HL-60/S4 treated with retinoic acid at 250 ng/mL for 4 days and 3 days (cell line): ENCODE measurements at regions not wholly inside any gene's neighbourhood (a gene's known extent, or its start where the extent isn't known, plus 50 kb on each side); places are given as distances from the start of the nearest gene placed in this dataset.

ENCODE experiments used
- in situ Hi-C: fragments of 300-500 bp; cut with MboI; formaldehyde crosslinking; loops from 2 replicates; pipeline ENCODE4 v1.7.0; 2022; ENCODE audit warnings: low sequenced_read_pairs

- in situ Hi-C loops: loop anchor here (25.0 kb wide), 1 partner anchor 425 kb away; no protein-coding TSS in a partner anchor
Observed at GRCh38 chr10:71912431-71912830, 51.8 kb upstream of the CHST3 start.

DNA sequence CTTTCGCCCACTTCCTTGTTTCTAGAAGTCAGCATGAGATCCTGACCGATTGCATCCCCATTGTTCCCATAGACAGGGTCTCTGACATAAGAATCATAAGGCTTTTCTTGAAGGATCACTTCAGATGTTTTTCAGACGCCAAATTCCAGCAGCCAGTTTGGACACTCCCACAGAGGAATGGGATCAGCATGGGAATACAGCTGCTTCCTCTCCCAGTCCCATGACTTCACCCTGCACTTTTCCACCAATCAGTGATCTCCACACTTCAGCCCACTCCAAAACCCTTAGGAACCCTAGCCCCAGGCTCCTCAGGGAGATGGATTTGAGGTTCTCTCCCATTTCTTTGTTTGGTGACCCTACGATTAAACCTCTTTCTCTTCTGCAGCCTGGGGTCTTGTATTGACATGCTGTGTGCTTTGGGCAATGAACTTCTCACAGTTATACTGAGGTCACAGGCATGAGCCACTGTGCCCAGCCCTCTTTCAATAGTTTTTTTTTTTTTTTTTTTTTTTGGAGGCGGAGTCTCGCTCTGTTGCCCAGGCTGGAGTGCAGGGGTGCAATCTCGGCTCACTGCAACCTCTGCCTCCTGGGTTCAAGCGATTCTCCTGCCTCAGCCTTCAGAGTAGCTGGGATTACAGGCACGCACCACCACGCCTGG, 52.8 kb upstream of the CHST3 start:
- in situ Hi-C loops: loop anchor here (25.0 kb wide), 1 partner anchor 426 kb away; no protein-coding TSS in a partner anchor

- in situ Hi-C loops: loop anchor here (25.0 kb wide), 1 partner anchor 428 kb away; no protein-coding TSS in a partner anchor
Observed at GRCh38 chr10:71909399-71910083, 54.7 kb upstream of the CHST3 start.

- in situ Hi-C loops: loop anchor here (25.0 kb wide), 1 partner anchor 428 kb away; no protein-coding TSS in a partner anchor
Observed at GRCh38 chr10:71908998-71909397, 55.2 kb upstream of the CHST3 start.

DNA sequence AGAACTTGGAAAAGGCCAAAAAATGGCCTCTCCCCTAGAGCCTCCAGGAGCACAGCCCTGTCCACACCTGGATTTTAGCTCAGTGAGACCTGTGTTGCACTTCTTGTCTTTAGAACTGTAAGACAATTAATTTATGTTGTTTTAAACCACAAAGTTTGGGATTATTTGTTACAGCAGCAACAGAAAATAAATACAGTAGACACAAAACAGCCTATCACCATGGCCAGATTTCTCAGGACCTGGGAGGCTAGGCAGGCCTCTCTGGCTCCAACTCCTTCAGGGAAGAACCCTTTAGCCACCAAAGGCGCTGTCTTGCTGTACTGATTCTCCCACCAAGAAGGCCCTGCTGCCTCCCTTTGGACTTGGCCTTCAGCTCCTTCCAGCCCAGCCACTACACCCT, 54.1 kb upstream of the PSAP start:
- in situ Hi-C loops: loop anchor here (25.0 kb wide), 1 partner anchor 432 kb away; no protein-coding TSS in a partner anchor

- in situ Hi-C loops: loop anchor here (25.0 kb wide), 1 partner anchor 434 kb away; no protein-coding TSS in a partner anchor
Observed at GRCh38 chr10:71903636-71904250, 52.7 kb upstream of the PSAP start.

GRCh38 chr10:71902351-71902750, 51.3 kb upstream of the PSAP start:
- in situ Hi-C loops: loop anchor here (25.0 kb wide), 1 partner anchor 435 kb away; no protein-coding TSS in a partner anchor
